Epithelial cell of esophagus (primary cell): ENCODE measurements at regions not wholly inside any gene's neighbourhood (a gene's known extent, or its start where the extent isn't known, plus 50 kb on each side); places are given as distances from the start of the nearest gene placed in this dataset.

Experiments
- DNase-seq: peaks from one replicate; pipeline ENCODE4 v3.0.0; 2010; ENCODE audit warnings: low read depth
- H3K4me3 ChIP-seq: 2 replicates; pipeline ENCODE4 v1.5.1; 2011; ENCODE audit warnings: mild to moderate bottlenecking, low read length, control low read depth
- TF ChIP-seq, protein P1 (sequence below): IDR thresholded peaks from 2 replicates; pipeline ENCODE4 v1.5.1; 2011; ENCODE audit warnings: low read depth, mild to moderate bottlenecking, low read length, control low read depth, inconsistent platforms; ENCODE audit not compliant: insufficient read depth; ENCODE audit errors: missing control alignments

DNA sequence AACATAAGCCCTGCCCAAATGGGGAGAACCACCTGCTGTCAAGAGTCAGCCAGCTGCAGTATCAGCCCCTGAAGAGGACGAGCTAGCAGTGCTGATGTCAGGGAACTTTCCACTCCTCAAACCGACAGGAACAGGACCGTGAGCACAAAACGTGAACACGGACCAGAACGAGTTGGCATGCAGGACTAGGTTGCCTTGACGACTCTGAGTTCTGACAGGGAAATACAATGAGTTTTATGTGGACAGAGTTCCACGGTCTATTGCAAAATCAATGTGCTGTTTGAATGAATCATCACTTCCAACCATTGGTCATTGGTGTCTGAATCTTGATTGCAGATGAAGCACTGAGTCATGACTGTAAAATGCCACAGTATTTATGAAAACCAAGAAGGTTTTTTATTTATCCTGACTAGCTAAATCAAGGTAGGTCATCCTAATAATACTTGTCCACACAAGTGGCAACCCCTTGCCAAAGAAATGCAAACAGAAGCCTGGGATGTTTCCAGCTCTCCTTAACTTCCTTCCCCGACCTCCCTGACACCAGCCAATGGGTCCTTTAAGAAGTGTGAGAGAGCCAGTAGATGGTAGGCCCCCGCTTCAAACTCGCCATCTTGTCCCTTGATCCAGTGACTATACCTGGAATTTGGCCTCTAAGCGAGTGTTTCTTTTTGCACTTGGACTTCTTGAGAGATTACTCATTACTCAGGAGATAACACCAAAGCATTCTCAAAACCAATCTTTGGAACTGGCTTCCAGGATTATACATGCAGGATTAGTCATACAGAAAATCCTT, 119.6 kb downstream of the ASB7 start:
- peak; percentile 99 for DNase-seq
- H3K4me3 ChIP-seq = peak overlapping the region; percentile 13
- TF ChIP-seq, protein P1, sequence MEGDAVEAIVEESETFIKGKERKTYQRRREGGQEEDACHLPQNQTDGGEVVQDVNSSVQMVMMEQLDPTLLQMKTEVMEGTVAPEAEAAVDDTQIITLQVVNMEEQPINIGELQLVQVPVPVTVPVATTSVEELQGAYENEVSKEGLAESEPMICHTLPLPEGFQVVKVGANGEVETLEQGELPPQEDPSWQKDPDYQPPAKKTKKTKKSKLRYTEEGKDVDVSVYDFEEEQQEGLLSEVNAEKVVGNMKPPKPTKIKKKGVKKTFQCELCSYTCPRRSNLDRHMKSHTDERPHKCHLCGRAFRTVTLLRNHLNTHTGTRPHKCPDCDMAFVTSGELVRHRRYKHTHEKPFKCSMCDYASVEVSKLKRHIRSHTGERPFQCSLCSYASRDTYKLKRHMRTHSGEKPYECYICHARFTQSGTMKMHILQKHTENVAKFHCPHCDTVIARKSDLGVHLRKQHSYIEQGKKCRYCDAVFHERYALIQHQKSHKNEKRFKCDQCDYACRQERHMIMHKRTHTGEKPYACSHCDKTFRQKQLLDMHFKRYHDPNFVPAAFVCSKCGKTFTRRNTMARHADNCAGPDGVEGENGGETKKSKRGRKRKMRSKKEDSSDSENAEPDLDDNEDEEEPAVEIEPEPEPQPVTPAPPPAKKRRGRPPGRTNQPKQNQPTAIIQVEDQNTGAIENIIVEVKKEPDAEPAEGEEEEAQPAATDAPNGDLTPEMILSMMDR = no peak

DNA sequence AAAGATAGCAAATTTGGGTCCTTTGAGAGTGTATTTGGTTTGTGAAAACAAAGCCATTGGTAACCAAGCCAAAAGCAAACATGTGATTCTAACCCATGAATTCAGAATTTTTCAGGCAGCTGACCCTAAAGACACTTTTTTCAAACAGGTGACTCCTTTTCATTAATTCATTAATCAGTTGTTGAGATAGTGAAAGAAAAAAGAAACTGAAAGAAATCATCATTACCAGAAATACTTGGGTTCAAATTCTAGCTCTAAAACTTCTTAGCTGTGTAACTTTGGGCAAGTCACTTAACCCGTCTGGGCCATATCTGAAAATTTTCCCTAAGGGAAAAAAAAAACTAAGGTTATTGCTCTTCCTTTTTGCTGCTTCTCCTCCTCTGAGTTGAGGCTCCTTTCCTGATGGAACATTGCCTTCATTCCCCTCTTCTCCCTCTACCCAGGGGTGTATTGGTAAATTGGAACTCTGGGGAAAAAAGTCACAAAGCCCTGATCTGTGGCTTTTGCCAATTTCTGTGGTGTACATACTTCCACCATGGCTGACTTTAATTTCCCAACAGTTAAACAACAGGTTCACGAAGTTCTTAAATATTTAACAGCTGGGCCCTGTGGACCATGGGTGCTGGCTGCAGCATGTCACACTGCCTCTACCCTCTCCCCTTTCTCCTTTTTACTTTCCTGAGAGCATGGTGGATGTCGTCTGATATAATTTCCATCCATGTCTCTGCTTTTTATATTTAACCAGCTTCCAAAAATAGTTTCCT, 120.3 kb downstream of the ASB7 start:
- TF ChIP-seq, protein P1 = no peak
- H3K4me3 ChIP-seq = no peak overlapping the region
- peak; percentile 26 for DNase-seq

DNA sequence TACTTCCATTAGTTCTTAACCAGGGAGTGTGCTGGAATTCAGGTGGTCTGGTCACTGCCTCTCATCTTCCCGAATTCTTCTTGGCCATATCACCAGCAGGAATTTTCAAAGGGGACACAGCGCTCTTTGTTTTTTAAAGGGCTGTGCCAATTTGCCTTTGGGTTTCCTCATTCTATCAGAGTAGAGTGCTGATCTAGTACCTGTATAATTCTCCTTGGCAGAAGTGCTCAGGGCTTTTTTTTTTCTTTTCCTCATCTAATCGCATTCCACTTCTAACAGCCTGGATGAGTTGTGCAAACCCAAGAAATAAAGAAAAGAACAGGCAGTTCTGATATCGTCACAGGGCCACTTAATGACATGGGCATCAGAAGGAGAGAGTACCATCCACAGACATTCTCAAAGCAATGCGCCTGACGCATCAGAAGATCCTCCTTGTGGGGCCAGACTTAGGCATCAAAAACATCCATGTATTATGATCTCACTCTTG, 121.0 kb downstream of the ASB7 start:
- peak; percentile 56 for DNase-seq
- H3K4me3 ChIP-seq = no peak overlapping the region
- TF ChIP-seq, protein P1 = no peak

DNA sequence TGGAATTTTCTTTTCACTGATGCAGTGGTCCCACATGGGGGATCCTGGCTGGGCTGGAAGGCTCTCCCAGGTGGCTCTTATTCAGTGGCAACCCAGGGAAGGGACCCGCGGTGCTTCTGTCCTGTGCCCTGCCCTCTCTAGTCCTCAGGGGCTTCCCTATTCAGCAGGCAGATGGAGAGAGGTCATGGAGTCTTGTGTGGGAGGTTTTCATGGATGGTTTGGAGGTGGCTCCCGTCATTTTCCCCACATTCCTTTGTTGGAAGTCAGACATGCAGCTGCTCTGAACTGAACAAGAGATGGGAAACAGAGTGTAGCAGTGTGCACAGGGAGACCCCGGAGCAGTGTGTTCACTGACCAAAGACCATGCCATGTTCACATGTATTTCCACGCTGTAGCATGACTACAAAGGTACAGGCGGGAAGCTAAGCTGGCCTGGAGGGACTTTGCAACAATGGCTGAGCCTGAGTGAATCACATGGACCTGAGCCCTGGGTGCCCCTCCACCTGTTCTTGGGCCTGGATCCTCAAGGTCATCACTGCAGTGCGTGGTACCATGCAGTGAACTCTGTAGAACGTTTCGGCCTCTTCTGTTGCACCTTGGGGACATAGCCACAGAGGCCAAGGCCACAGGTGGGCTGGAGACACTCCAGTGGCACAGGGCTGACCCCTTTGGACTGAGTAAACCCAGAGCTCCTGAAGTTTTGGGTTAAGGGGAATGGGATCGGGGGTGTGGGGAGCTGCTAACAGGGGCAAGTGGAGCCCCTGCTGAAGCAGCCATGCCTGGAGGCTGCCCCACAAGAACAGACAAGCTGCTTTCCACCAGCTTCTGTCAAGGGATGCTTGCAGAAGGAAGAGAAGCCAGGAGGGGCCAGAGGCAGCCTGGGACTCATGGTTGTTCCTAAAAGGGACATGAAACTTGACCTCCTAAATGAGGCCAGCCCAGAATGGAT, 123.0 kb downstream of the ASB7 start:
- DNase-seq = peak; percentile 72
- TF ChIP-seq, protein P1 = no peak
- H3K4me3 ChIP-seq = no peak overlapping the region

DNA sequence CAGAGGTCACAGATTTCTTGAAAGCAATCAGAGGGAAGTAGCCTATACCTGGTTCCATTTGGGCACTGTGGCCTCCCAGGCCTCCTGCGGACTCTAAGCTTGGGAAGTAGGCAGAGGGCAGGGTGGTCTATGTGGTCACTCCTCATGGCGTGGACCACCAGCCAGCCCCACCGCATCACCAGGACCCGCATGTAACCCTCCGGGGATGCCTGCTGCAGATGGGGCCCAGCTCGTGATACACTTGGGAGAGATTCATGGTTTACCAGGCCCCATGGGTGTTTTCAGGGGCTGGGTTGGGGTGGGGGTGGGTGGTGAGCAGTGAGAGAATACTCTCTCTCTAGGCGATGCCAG, 123.7 kb downstream of the ASB7 start:
- TF ChIP-seq, protein P1 = no peak
- H3K4me3 ChIP-seq = no peak overlapping the region
- no peak for DNase-seq

DNA sequence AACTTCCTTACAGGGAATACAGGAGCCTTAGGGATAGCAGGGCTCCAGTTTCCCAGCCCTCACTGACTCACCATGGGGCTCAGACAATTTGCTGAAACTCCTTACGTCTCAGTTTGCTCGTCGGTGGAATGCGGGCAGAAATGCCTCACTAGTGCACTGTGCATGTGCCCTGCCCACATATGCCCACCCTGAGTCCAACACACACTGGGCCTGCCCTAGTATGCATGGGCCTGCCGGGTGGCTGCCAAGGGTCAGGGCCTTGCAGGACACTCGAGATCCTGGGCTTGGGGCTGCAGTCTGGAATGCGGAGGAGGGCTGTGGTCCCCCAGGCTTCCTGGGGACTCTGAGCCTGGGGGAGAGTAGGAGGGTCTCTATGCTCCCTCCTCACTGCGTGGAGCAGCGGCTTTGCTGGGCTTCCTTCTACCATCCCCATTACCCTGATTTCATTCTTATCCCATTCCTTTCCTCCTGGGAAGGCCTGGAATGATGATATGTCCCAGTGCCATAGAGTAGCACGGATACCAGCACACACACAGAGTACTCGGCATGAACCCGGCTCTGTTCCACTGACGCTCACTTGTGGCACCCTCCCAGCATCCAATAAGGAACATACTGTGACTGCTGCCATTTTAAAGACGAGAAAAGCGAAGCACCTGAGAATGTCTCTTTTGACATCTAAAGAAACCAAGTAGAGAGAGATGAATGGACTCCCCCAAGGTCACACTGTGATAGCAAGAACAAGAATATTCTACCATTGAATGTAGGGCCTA, 124.2 kb downstream of the ASB7 start:
- peak; percentile 90 for DNase-seq
- TF ChIP-seq, protein P1 = no peak
- no peak overlapping the region for H3K4me3 ChIP-seq
